Motor neuron (in vitro differentiated cells): ENCODE measurements at regions not wholly inside any gene's neighbourhood (a gene's known extent, or its start where the extent isn't known, plus 50 kb on each side); places are given as distances from the start of the nearest gene placed in this dataset.
"Not testable (repeated sequence)": the region's sequence is repeated elsewhere in the genome, so short reads cannot be mapped to it uniquely, and the experiment has no call there.

Source experiments
- ATAC-seq, 8 experiments: fragments of 200-7000 bp; cut with Tn5 transposase; replicated peaks in 6 of 8; 2 replicates each; pipeline ENCODE4 v1.8.0; 2021; ENCODE audit warnings: mild to moderate bottlenecking in 8 of 8, moderate library complexity in 8 of 8
- H3K27ac ChIP-seq, 2 donors: fragments of 250-450 bp; sonication (Bioruptor Pico); 2 replicates each; pipeline ENCODE4 v1.9.0; 2021; ENCODE audit warnings: antibody characterized with exemption in 2 of 2, mild to moderate bottlenecking in 2 of 2, moderate library complexity in 1 of 2
- H3K4me1 ChIP-seq, 2 donors: fragments of 250-450 bp; sonication (Bioruptor Pico); replicated peaks in 1 of 2; 2 replicates each; pipeline ENCODE4 v1.6.1; 2021; ENCODE audit warnings: antibody characterized with exemption in 2 of 2, mild to moderate bottlenecking in 2 of 2, moderate library complexity in 1 of 2
- H3K4me3 ChIP-seq, 5 donors: fragments of 250-450 bp; sonication (Bioruptor Pico); 2 replicates each; pipeline ENCODE4 v1.9.0; 2021; ENCODE audit warnings: antibody characterized with exemption in 5 of 5, mild to moderate bottlenecking in 5 of 5, moderate library complexity in 4 of 5
- WGBS, 10 experiments: fragments of 450-650 bp; shearing (Covaris generic); methylation state at CpG; one replicate each; pipeline ENCODE4 v1.0.0; 2022; 5-methylcytosine and 5-hydroxymethylcytosine counted together
- in situ Hi-C, 9 experiments: fragments of 400-800 bp; cut with MboI; loops; one replicate each; pipeline ENCODE4 v1.15.0; 2021; ENCODE audit warnings: low sequenced_read_pairs in 9 of 9, low pct_unique_long_range_greater_than_20kb in 2 of 9; ENCODE audit not compliant: unreplicated experiment in 9 of 9

- in situ Hi-C loops = no loop called here
- no peak for ATAC-seq
- WGBS, 10 experiments = 10 to 98% (median 89%) methylated on average over 1 to 6 of the region's 6 CpGs
- Histone ChIP-seq H3K4me3 (no peak overlapping the region), H3K4me1 (no peaks in the 10 kb centered on the region), H3K27ac (no peak overlapping the region)
Observed at GRCh38 chr1:194374649-194375048, 1188.2 kb upstream of the B3GALT2 start.

- ATAC-seq = no peak
- in situ Hi-C loops = no loop called here
- Histone ChIP-seq H3K4me3 (no peak overlapping the region), H3K4me1 (no peaks in the 10 kb centered on the region), H3K27ac (no peak overlapping the region)
- WGBS, 10 experiments = 0 to 90% (median 72%) methylated on average over 1 to 2 of the region's 2 CpGs
Observed at GRCh38 chr1:194372266-194372665, 1185.9 kb upstream of the B3GALT2 start.

- Histone ChIP-seq H3K4me3 (no peak overlapping the region), H3K4me1 (no peaks in the 10 kb centered on the region), H3K27ac (no peak overlapping the region)
- in situ Hi-C loops = no loop called here
- 10 to 100% (median 93%) methylated on average over 1 of the region's 1 CpG for WGBS, 10 experiments
- ATAC-seq = no peak
Observed at GRCh38 chr1:194369622-194370021, 1183.2 kb upstream of the B3GALT2 start.

- H3K27ac ChIP-seq = no peak overlapping the region
- no peaks in the 10 kb centered on the region for H3K4me1 ChIP-seq
- H3K4me3 ChIP-seq = no peak overlapping the region
- in situ Hi-C loops = no loop called here
- ATAC-seq = no peak
Observed at GRCh38 chr1:194369060-194369459, 1182.6 kb upstream of the B3GALT2 start.

GRCh38 chr1:194367121-194367520 lies 1180.7 kb upstream of the B3GALT2 start:
- WGBS, 10 experiments = 0 to 94% (median 85%) methylated on average over 1 to 2 of the region's 2 CpGs; no CpG with 5 or more reads in 1 of the 10 experiments
- no peaks in the 10 kb centered on the region for H3K4me1 ChIP-seq
- H3K4me3 ChIP-seq = no peak overlapping the region
- in situ Hi-C loops = no loop called here
- no peak for ATAC-seq
- no peak overlapping the region for H3K27ac ChIP-seq

- Histone ChIP-seq H3K4me1 (no peaks in the 10 kb centered on the region), H3K4me3 (no peak overlapping the region), H3K27ac (no peak overlapping the region)
- in situ Hi-C loops = no loop called here
- 29 to 100% (median 100%) methylated on average over 1 of the region's 1 CpG; no CpG with 5 or more reads in 2 of the 10 experiments for WGBS, 10 experiments
- no peak for ATAC-seq
Observed at GRCh38 chr1:194366705-194367104, 1180.3 kb upstream of the B3GALT2 start.

GRCh38 chr1:194362327-194362726 lies 1175.9 kb upstream of the B3GALT2 start:
- ATAC-seq = no peak
- in situ Hi-C loops = no loop called here
- Histone ChIP-seq H3K27ac (no peak overlapping the region), H3K4me1 (no peaks in the 10 kb centered on the region), H3K4me3 (no peak overlapping the region)
- 3 to 64% (median 53%) methylated on average over 2 to 4 of the region's 4 CpGs for WGBS, 10 experiments

GRCh38 chr1:194361374-194362131 lies 1175.1 kb upstream of the B3GALT2 start:
- H3K27ac ChIP-seq = no peak overlapping the region
- in situ Hi-C loops = no loop called here
- ATAC-seq = no peak
- no peak overlapping the region for H3K4me3 ChIP-seq
- H3K4me1 ChIP-seq = no peaks in the 10 kb centered on the region
- 0 to 65% (median 57%) methylated on average over 1 to 5 of the region's 5 CpGs for WGBS, 10 experiments

GRCh38 chr1:194358208-194358581 lies 1171.8 kb upstream of the B3GALT2 start:
- no peak for ATAC-seq
- in situ Hi-C loops = no loop called here

GRCh38 chr1:194357573-194358207 lies 1171.3 kb upstream of the B3GALT2 start:
- in situ Hi-C loops, H3K27ac ChIP-seq: not testable (repeated sequence)
- 3 to 100% (median 93%) methylated on average over 3 to 25 of the region's 25 CpGs; no CpG with 5 or more reads in 3 of the 10 experiments for WGBS, 10 experiments

More at GRCh38 chr1:194358208-194358581, 1171.8 kb upstream of the B3GALT2 start:
- no peaks in the 10 kb centered on the region for H3K4me1 ChIP-seq
- no peak overlapping the region for H3K27ac ChIP-seq
- WGBS, 10 experiments = 80 to 96% (median 87%) methylated on average over 2 to 5 of the region's 26 CpGs; no CpG with 5 or more reads in 7 of the 10 experiments
- no peak overlapping the region for H3K4me3 ChIP-seq

GRCh38 chr1:194355488-194356106 lies 1169.2 kb upstream of the B3GALT2 start:
- in situ Hi-C loops = no loop called here
- H3K27ac ChIP-seq = no peak overlapping the region
- WGBS, 10 experiments = 3 to 88% (median 64%) methylated on average over 2 to 12 of the region's 12 CpGs

More at GRCh38 chr1:194357573-194358207, 1171.3 kb upstream of the B3GALT2 start:
- H3K4me1 ChIP-seq, H3K4me3 ChIP-seq, ATAC-seq: not testable (repeated sequence)

GRCh38 chr1:194353121-194353520 lies 1166.7 kb upstream of the B3GALT2 start:
- whole genome bisulfite sequencing, 10 experiments = 0 to 100% (median 85%) methylated on average over 1 to 3 of the region's 3 CpGs
- H3K4me3 ChIP-seq = no peak overlapping the region
- in situ Hi-C loops = no loop called here
- no peak overlapping the region for H3K27ac ChIP-seq
- no peak for ATAC-seq
- H3K4me1 ChIP-seq = no peaks in the 10 kb centered on the region

More at GRCh38 chr1:194355488-194356106, 1169.2 kb upstream of the B3GALT2 start:
- H3K4me1 ChIP-seq = no peaks in the 10 kb centered on the region
- no peak for ATAC-seq
- H3K4me3 ChIP-seq = no peak overlapping the region

GRCh38 chr1:194347200-194347599 lies 1160.8 kb upstream of the B3GALT2 start:
- ATAC-seq = peak in 2 of 8 experiments; percentile 36 to 48
- no peak overlapping the region for H3K27ac ChIP-seq
- no peaks in the 10 kb centered on the region for H3K4me1 ChIP-seq
- in situ Hi-C loops = no loop called here
- 0 to 92% (median 69%) methylated on average over 1 to 2 of the region's 2 CpGs for WGBS, 10 experiments
- no peak overlapping the region for H3K4me3 ChIP-seq
